GM21390 (cell line): ENCODE measurements at regions not wholly inside any gene's neighbourhood (a gene's known extent, or its start where the extent isn't known, plus 50 kb on each side); places are given as distances from the start of the nearest gene placed in this dataset.

Experiments
- ATAC-seq: cut with Tn5 transposase; IDR thresholded peaks from one replicate; pipeline ENCODE4 v1.9.1; 2021; ENCODE audit not compliant: unreplicated experiment

- no peak for ATAC-seq
These were observed 139.3 kb upstream of the TMCC3 start for GRCh38 chr12:94789510-94790225.

GRCh38 chr12:94788298-94788697 is 137.9 kb upstream of the TMCC3 start:
- no peak for ATAC-seq

DNA sequence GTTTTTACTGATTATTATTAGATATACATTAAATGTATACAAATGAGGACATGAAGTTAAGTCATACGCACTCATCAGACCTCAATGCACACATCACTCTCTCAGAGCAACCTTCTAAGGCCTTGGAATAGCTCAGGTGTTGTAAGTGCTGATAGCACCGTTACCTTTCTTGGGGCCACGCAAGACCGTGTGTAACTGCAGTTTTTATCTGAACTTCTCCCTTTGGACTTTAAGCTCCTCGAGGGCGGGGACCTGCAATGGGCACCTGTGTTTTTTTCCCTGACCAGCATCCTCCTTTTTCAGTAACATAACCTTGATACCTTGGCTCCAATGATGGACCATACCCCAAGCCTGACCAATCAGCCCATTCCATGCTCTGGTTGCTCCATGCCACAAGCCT is 136.5 kb upstream of the TMCC3 start:
- ATAC-seq, result no peak

DNA sequence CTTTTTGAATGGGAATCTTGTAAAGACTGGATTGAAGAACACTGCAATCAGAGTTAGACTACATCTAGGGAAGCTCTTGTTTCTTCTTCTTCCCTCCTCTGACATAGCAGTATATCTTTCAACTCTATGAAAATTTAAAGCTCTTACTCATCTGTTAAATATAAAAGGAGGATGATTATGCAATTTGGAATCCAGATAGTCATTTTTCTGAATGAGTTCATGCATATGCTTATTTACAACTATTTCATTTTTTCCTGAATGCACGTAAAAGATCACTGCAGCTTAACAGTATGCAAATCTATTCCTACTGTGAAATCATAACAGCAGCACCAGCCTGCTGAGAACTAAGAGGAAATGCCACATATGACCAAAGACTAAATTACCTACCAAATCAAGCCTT is 133.5 kb upstream of the TMCC3 start:
- ATAC-seq, result no peak

GRCh38 chr12:94783343-94783742 is 133.0 kb upstream of the TMCC3 start:
- no peak for ATAC-seq

GRCh38 chr12:94781835-94782234 is 131.5 kb upstream of the TMCC3 start:
- ATAC-seq, result no peak

DNA sequence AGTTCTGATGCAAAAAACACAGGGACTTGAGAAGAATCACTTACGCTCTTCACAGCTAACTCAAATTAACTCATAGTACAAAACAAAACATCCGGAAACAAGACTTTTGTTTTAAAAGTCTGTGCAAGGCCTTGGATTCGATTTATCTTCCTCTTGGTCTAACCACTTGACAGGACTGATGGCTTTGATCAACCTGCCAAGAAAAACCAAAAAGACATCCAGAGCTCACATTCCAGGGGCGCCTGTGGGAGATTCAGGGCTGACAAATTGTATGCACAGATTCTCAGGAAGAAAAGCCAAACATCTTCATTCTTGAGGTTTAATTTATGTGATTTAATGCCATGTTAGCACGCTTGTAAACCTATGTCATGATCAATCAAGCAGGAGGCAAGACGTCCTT is 129.1 kb upstream of the TMCC3 start:
- no peak for ATAC-seq

GRCh38 chr12:94777936-94778335 is 127.6 kb upstream of the TMCC3 start:
- no peak for ATAC-seq

GRCh38 chr12:94775710-94776109 is 125.4 kb upstream of the TMCC3 start:
- no peak for ATAC-seq

GRCh38 chr12:94771741-94772140 is 121.4 kb upstream of the TMCC3 start:
- no peak for ATAC-seq

DNA sequence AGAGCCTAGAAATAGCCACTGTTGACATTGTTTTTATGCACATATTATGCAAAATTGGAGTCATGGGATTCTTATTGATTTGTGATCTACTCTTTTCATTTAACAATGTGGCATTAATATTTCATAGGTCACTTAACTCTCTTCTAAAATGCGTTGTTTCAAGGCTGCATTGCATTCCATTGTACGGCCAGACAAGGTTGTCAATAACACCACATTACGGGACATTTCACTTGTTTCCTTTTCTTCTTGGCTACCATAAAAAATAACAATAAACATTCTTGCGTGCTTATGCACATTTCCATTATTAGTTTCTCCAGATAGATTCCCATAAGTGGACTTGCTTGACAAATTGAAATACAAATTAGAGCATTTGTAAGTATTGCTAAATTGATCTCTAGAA is 120.8 kb upstream of the TMCC3 start:
- ATAC-seq, result no peak

GRCh38 chr12:94770791-94771190 is 120.4 kb upstream of the TMCC3 start:
- ATAC-seq, result no peak

GRCh38 chr12:94769776-94770759 is 119.7 kb upstream of the TMCC3 start:
- ATAC-seq, result no peak

DNA sequence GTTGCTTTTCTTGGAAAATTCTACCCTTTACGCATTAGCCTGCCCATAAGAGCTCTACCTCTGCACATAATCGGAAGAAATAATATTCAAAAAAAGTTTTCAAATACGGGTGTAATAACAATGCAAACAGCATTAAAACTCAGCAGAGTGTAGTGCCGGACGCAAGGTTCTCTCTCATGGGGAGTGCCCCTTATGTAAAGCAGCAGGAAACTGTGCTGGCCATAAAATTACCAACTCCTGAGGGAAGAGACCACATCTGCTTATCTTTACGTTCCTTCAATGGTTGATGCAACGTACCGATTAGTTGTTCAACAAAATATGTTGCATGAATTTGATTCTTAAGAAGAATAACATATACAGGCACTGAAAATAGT is 118.7 kb upstream of the TMCC3 start:
- ATAC-seq, result peak; percentile 77

DNA sequence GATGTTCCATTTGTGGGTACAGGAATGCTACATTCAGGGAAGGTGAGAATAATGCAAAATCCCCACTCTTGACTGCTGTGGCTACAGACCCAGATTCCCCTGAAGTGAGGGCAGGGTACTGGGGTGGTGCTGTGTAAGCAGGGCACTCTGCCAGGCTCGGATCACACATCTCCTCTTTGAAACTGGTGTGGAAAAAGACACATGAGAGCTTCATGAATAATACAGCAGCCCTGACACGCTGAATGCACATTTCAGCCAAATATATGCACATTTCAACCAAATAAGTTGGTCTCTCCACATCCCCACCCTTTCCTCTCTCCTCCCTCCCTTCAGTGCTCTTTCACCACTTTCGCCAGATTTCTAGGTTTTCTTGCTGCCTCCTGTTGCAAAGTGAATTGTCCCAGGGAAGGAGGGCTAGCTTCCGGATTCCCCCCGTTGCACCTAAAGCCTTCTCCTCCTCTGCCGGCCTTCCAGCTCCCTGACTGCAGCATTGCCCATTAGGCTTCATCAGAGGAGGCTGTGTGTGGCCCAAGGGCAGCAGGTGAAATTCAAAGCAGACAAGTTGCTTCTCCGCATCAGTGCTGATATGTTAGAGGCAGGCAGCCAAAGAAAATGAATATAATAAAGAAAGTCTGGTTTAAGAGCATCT is 118.2 kb upstream of the TMCC3 start:
- ATAC-seq, result peak; percentile 49

DNA sequence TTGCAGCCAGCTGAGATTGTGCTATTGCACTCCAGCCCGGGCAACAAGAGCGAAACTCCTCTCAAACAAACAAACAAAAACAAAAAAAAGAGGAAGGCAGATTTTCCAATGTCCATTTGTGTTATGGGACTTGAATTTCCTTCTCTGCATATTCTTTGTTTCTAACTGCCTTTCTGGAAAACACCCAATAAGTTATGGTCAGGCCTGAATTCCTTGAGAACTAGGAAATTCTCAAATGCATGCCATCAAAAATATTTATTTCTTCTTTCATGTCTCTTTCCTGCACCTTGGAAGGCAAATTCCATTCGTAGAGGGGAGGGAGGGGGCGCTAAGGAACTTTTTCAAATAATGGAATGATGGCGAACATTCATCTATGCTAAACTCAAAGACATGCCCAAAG is 117.6 kb upstream of the TMCC3 start:
- ATAC-seq, result no peak

DNA sequence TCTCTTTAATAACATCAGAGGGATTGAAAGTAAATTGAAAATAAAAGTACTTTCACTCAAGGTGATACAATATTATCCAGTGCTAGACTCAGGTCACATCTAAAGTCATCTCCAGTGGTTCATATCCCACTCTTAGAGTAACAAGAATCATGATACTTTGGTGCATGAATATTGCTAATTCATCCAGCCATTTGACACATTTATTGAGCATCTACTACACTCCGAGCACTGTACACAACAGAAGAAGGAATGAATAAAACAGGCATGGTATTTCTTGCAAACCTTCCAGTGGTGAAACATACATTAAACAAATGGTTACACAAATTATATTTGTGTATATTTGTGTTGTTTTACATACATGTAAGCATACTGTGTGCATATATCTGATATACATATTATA is 116.0 kb upstream of the TMCC3 start:
- ATAC-seq, result no peak

GRCh38 chr12:94763462-94763861 is 113.1 kb upstream of the TMCC3 start:
- ATAC-seq, result no peak

GRCh38 chr12:94762943-94763342 is 112.6 kb upstream of the TMCC3 start:
- ATAC-seq, result peak; percentile 21

DNA sequence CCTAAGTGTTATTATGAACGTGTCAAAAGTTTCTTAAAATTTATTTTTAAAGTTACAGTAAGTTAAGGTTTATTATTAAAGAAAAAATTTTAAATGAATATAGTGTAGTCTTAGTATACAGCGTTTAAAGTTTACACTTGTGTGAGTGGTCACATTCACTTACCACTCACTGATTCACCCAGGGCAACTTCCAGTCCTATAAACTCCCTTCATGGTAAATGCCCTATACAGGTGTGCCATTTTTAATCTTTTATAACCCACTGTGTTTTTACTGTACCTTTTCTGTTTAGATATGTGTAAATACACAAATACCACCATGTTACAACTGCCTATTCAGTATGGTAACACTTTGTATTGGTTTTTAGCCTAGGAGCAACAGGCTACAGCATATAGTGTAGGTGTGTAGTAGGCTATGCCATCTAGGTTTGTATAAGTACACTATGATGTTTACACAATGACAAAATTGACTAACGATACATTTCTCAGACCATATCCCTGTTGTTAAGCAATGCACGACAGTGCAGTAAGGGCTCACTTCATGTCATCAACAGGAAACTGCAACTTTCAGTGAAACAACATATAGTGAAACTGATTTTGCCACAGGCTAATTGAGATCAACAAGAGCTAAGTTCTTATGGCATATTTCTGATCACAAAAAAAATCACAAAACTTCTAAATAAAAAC is 112.0 kb upstream of the TMCC3 start:
- ATAC-seq, result peak; percentile 76

DNA sequence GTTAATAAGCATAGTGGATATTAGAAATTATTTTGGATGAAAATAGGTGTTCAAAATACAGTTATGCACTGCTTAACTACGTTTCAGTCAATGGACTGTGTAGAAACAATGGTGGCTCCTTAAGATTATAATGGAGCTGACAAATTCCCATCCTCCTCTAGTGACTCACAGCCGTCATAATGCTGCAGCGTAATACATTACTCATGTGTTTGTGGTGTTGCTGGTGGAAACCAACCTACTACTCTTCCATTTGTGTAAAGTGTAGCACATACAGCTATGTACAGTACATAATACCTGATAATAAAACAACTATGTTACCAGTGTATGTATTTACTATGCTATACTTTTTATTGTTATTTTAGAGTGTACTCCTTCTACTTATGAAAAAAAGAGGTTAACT is 111.2 kb upstream of the TMCC3 start:
- ATAC-seq, result no peak
